Common myeloid progenitor, CD34-positive (primary cell): ENCODE measurements at regions not wholly inside any gene's neighbourhood (a gene's known extent, or its start where the extent isn't known, plus 50 kb on each side); places are given as distances from the start of the nearest gene placed in this dataset.

ENCODE experiments used
- CTCF ChIA-PET: fragments of 350-600 bp; sonication (Branson Sonifier 250); formaldehyde crosslinking; loops from one replicate; lab custom pipeline; 2021; ENCODE audit warnings: antibody characterized with exemption; lab: Charles Lee
- POLR2A ChIA-PET: fragments of 350-600 bp; sonication (Branson Sonifier 250); formaldehyde crosslinking; loops from one replicate; lab custom pipeline; 2021; ENCODE audit warnings: antibody characterized with exemption; lab: Charles Lee
- DNase-seq, 3 donors: peaks; one replicate each; pipeline versions ENCODE4 v3.0.0 to v3.0.0-alpha.2; 2013
- H3K27ac ChIP-seq, 2 experiments: 1 replicate in 1 of 2; 2 replicates in 1 of 2; pipeline ENCODE4 v1.7.0; 2013; ENCODE audit warnings: inconsistent platforms in 2 of 2, low read length in 2 of 2, mild to moderate bottlenecking in 2 of 2, low read depth in 1 of 2, moderate library complexity in 1 of 2; ENCODE audit not compliant: severe bottlenecking in 2 of 2, insufficient read depth in 1 of 2, poor library complexity in 1 of 2
- H3K27me3 ChIP-seq, 5 experiments: replicated peaks in 2 of 5; 1 replicate in 3 of 5; 2 replicates in 2 of 5; pipeline versions ENCODE4 v1.6.1 to v1.7.0; 2013; ENCODE audit warnings: low read length in 4 of 5, mild to moderate bottlenecking in 2 of 5, moderate library complexity in 2 of 5, inconsistent platforms in 1 of 5; ENCODE audit not compliant: insufficient read depth in 5 of 5, control insufficient read depth in 4 of 5
- H3K36me3 ChIP-seq, 4 experiments: 1 replicate in 2 of 4; 2 replicates in 2 of 4; pipeline versions ENCODE4 v1.6.1 to v1.7.0; 2013; ENCODE audit warnings: low read length in 3 of 4, control low read depth in 1 of 4, mild to moderate bottlenecking in 1 of 4; ENCODE audit not compliant: control insufficient read depth in 4 of 4, insufficient read depth in 4 of 4
- H3K4me1 ChIP-seq, 4 experiments: 1 replicate in 3 of 4; 2 replicates in 1 of 4; pipeline versions ENCODE4 v1.6.1 to v1.7.1; 2013; ENCODE audit warnings: low read length in 3 of 4, mild to moderate bottlenecking in 3 of 4, control low read depth in 1 of 4, inconsistent platforms in 1 of 4, moderate library complexity in 1 of 4; ENCODE audit not compliant: control insufficient read depth in 4 of 4, insufficient read depth in 4 of 4; ENCODE audit errors: control extremely low read depth in 1 of 4
- H3K4me3 ChIP-seq, 7 experiments: 1 replicate in 4 of 7; 2 replicates in 3 of 7; pipeline versions ENCODE4 v1.5.1 to v1.7.0; 2013; ENCODE audit warnings: mild to moderate bottlenecking in 7 of 7, low read length in 6 of 7, moderate library complexity in 6 of 7, inconsistent platforms in 2 of 7, low read depth in 2 of 7, control low read depth in 1 of 7; ENCODE audit not compliant: insufficient read depth in 4 of 7, control insufficient read depth in 1 of 7; ENCODE audit errors: extremely low read depth in 1 of 7
- H3K9me3 ChIP-seq, 5 experiments: 1 replicate in 4 of 5; 2 replicates in 1 of 5; pipeline versions ENCODE4 v1.6.1 to v1.7.1; 2013; ENCODE audit warnings: low read length in 4 of 5, mild to moderate bottlenecking in 2 of 5, inconsistent platforms in 1 of 5, low read depth in 1 of 5, moderate library complexity in 1 of 5; ENCODE audit not compliant: control insufficient read depth in 4 of 5, insufficient read depth in 2 of 5; ENCODE audit errors: control extremely low read depth in 1 of 5
- WGBS: methylation state at CpG from one replicate; pipeline ENCODE4 v1.1.5; 2013; ENCODE audit not compliant: insufficient coverage; 5-methylcytosine and 5-hydroxymethylcytosine counted together

DNA sequence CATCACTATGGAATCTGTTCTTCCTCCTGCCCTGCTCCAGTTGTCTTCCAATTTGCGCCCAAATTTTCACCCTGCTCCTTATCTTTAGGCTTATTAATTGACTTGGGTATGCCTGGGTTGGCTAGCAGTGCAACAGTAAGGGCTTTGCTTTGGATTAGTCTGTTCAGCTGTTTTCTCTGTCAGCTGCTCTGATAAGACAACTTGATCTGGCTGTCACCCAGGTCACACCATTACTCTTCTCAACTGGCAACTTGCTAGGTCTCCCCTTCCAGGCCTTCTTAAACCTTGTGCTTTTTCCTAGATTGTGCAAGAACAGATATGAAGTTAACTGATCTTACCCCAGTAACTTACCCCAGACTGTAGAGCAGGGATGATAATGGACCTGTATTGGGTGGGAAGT, 357.8 kb upstream of the LARGE1 start:
- Histone ChIP-seq H3K9me3 (no peaks in the 10 kb centered on the region), H3K27me3 (no peaks in the 10 kb centered on the region), H3K4me1 (no peaks in the 10 kb centered on the region), H3K4me3 (no peak overlapping the region), H3K36me3 (no peaks in the 10 kb centered on the region), H3K27ac (no peak overlapping the region)
- CTCF ChIA-PET, result no interaction called here
- POLR2A ChIA-PET, result no interaction called here
- DNase-seq, result no peak
- WGBS, result no CpG with 5 or more reads among the region's 1 CpG

DNA sequence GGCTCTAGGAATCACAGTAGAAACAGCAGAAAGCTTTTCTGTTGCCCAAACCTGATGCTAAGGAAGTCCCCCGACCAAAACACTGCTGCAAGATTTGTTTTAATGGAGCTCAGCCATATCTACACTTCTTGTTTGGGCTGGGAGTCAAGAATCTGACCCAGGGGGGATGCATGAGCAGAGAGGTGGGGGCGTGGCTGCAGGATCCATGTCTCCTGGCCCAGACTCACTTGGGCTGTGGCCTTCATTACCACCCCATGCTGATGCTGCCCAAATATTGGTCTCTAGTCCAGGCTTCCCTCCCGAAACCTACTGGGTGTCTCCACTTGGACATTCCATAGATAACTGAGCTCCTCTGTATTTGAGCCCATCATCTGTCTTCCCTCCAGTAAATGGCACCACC, 361.5 kb upstream of the LARGE1 start:
- CTCF ChIA-PET, result no interaction called here
- 96% methylated on average over 3 of the region's 3 CpGs for WGBS
- Histone ChIP-seq H3K9me3 (no peaks in the 10 kb centered on the region), H3K4me1 (no peaks in the 10 kb centered on the region), H3K27ac (no peak overlapping the region), H3K27me3 (no peaks in the 10 kb centered on the region), H3K4me3 (no peak overlapping the region), H3K36me3 (no peaks in the 10 kb centered on the region)
- no peak for DNase-seq
- POLR2A ChIA-PET, result no interaction called here

GRCh38 chr22:34283844-34284243, 363.6 kb upstream of the LARGE1 start:
- no peak overlapping the region for H3K27ac ChIP-seq
- no peaks in the 10 kb centered on the region for H3K9me3 ChIP-seq
- WGBS, result 40% methylated on average over 1 of the region's 3 CpGs
- ChIA-PET CTCF (no interaction called here), POLR2A (no interaction called here)
- no peaks in the 10 kb centered on the region for H3K4me1 ChIP-seq
- no peak overlapping the region for H3K4me3 ChIP-seq
- H3K27me3 ChIP-seq, result no peaks in the 10 kb centered on the region
- no peaks in the 10 kb centered on the region for H3K36me3 ChIP-seq
- DNase-seq, result no peak

- POLR2A ChIA-PET, result no interaction called here
Measured at GRCh38 chr22:34293324-34293723, 373.0 kb upstream of the LARGE1 start.

DNA sequence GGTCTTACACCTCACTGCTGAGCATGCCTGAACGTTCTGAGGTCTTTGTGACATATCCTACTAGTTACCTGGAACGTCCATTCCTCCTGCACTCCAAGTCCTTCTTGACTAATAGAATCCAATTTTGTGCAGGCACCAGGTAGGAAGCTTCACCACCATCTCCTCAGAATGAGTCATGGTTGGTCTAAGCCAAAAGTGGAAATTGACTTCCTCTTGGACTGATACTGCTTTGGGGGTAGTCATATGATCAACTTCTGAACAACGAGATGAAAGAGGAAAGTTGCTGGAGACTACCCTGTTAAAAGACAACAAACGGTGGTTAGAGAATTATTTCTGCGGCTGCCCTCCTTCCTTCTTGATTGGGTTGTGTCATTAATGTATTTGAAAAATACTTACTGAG, 374.2 kb upstream of the LARGE1 start:
- WGBS, result 64% methylated on average over 5 of the region's 5 CpGs
- peaks cover 0 to 2% (median 0%) of the 10 kb centered on the region in 5 experiments for H3K9me3 ChIP-seq
- no peaks in the 10 kb centered on the region for H3K27me3 ChIP-seq
- H3K27ac ChIP-seq, result no peak overlapping the region
- POLR2A ChIA-PET, result no interaction called here
- no peak for DNase-seq
- no peaks in the 10 kb centered on the region for H3K4me1 ChIP-seq
- no peak overlapping the region for H3K4me3 ChIP-seq
- no peaks in the 10 kb centered on the region for H3K36me3 ChIP-seq
- CTCF ChIA-PET, result no interaction called here

More at GRCh38 chr22:34293324-34293723, 373.0 kb upstream of the LARGE1 start:
- no CpG with 5 or more reads among the region's 4 CpGs for WGBS
- H3K9me3 ChIP-seq, result peaks cover 0 to 2% (median 0%) of the 10 kb centered on the region in 5 experiments
- H3K36me3 ChIP-seq, result no peaks in the 10 kb centered on the region
- H3K27me3 ChIP-seq, result no peaks in the 10 kb centered on the region
- DNase-seq, result no peak
- CTCF ChIA-PET, result no interaction called here
- H3K27ac ChIP-seq, result no peak overlapping the region
- H3K4me3 ChIP-seq, result no peak overlapping the region
- H3K4me1 ChIP-seq, result no peaks in the 10 kb centered on the region

DNA sequence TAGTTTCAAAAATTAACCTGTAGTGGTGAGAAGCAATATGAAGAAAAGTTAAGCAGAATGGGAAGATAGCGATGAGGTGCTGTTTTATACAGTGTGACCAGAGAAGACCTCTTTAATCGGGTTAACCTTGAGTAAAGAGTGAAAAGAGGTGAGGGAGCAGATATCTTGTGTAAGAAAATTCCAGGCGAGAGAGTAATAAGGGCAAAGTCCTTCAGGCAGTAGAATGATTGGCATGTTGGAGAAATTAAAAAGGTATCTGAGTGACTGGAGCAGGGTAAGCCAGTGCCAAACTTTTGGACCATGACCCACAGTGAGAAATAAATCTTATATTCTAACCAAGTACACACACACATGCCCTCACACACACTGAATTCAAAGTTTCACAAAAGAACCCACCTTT, 374.7 kb upstream of the LARGE1 start:
- 94% methylated on average over 3 of the region's 3 CpGs for WGBS
- Histone ChIP-seq H3K9me3 (peaks cover 0 to 2% (median 0%) of the 10 kb centered on the region in 5 experiments), H3K27ac (no peak overlapping the region), H3K36me3 (no peaks in the 10 kb centered on the region), H3K4me1 (no peaks in the 10 kb centered on the region), H3K27me3 (no peaks in the 10 kb centered on the region), H3K4me3 (no peak overlapping the region)
- POLR2A ChIA-PET, result no interaction called here
- DNase-seq, result no peak
- CTCF ChIA-PET, result no interaction called here

DNA sequence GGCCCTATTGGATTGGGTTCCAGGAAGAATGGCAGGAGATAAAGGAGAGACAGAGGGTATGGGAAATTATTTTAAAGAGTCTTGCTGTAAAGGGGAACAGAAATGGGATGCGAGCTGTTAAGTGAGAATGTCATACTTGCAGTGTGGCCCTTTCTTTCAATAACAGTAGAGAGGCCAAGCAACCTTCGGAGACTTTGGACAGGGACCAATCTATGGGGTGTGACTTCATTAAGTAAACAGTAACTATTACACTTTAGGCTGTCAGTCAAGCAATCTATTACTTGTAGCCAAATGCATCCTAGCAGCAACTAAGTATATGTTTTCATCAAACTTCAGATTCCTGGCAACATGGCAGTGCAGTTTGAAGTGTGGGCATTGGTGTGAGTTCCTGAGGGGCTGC, 376.2 kb upstream of the LARGE1 start:
- ChIA-PET CTCF (no interaction called here), POLR2A (no interaction called here)
- DNase-seq, result no peak
- H3K9me3 ChIP-seq, result peaks cover 0 to 2% (median 0%) of the 10 kb centered on the region in 5 experiments
- H3K4me1 ChIP-seq, result no peaks in the 10 kb centered on the region
- H3K36me3 ChIP-seq, result no peaks in the 10 kb centered on the region
- H3K4me3 ChIP-seq, result no peak overlapping the region
- H3K27ac ChIP-seq, result no peak overlapping the region
- H3K27me3 ChIP-seq, result no peaks in the 10 kb centered on the region
- WGBS, result 100% methylated on average over 1 of the region's 2 CpGs
